Right lobe of liver (tissue), 6 donors: ENCODE measurements at regions not wholly inside any gene's neighbourhood (a gene's known extent, or its start where the extent isn't known, plus 50 kb on each side); places are given as distances from the start of the nearest gene placed in this dataset.

ENCODE experiments used
- ATAC-seq, 4 donors: fragments of 200-7000 bp; cut with Tn5 transposase; one replicate each; pipeline ENCODE4 v1.9.1; 2020; ENCODE audit warnings: mild to moderate bottlenecking in 4 of 4, moderate library complexity in 4 of 4
- DNase-seq, 3 donors: peaks; one replicate each; pipeline ENCODE4 v3.0.0-alpha.2; 2020
- H3K27ac ChIP-seq, 3 donors: fragments of 200-600 bp; one replicate each; pipeline ENCODE4 v1.8.0; 2022
- H3K27me3 ChIP-seq, 2 donors: fragments of 200-600 bp; one replicate each; pipeline ENCODE4 v1.8.0; 2022
- H3K36me3 ChIP-seq, 4 donors: fragments of 200-600 bp; sonication (generic) in 1 of 4; one replicate each; pipeline versions ENCODE4 v1.5.1 to v1.8.0; 2017 to 2022; ENCODE audit warnings: control low read depth in 1 of 4
- H3K4me1 ChIP-seq, 4 donors: fragments of 200-600 bp; sonication (generic) in 1 of 4; one replicate each; pipeline versions ENCODE4 v1.5.1 to v1.8.0; 2017 to 2022; ENCODE audit warnings: control low read depth in 1 of 4
- H3K4me3 ChIP-seq, 3 donors: fragments of 200-600 bp; one replicate each; pipeline ENCODE4 v1.8.0; 2022
- H3K9me3 ChIP-seq, 4 donors: fragments of 200-600 bp; sonication (generic) in 1 of 4; one replicate each; pipeline versions ENCODE4 v1.5.1 to v1.8.0; 2017 to 2022; ENCODE audit warnings: control low read depth in 1 of 4
- CTCF ChIP-seq, 4 donors: fragments of 200-600 bp in 3 of 4; fragments of 450-650 bp in 1 of 4; IDR thresholded peaks; one replicate each; pipeline versions ENCODE4 v1.5.1 to v1.8.0; 2016 to 2022; ENCODE audit warnings: antibody characterized with exemption in 4 of 4, mild to moderate bottlenecking in 2 of 4
- POLR2A ChIP-seq: fragments of 450-650 bp; IDR thresholded peaks from one replicate; pipeline ENCODE4 v1.6.1; 2017; ENCODE audit warnings: antibody characterized with exemption, mild to moderate bottlenecking
- WGBS: methylation state at CpG from one replicate; pipeline ENCODE4 v1.1.6; 2018; ENCODE audit warnings: low coverage, low lambda C conversion rate; ENCODE audit not compliant: insufficient coverage; ENCODE audit errors: missing lambda C conversion rate; 5-methylcytosine and 5-hydroxymethylcytosine counted together
- intact Hi-C, 2 donors: fragments of 100-400 bp; cut with DNase I; formaldehyde crosslinking; loops; one replicate each; pipeline versions ENCODE4 v1.11.2 to v1.14.1; 2022
- donor health status: DM: no; HTN: yes; CAD: no.
- donor health status: DM: no; HTN: no; CAD: no.
- donor health status: DM: no; HTN: no; CAD: no.
- donor health status: DM: no; HTN: yes; CAD: no.
- donor health status: DM: no; HTN: yes; CAD: no.

- WGBS: 85% methylated on average over 2 of the region's 2 CpGs
- DNase-seq: no peak
Observed at GRCh38 chr1:222073307-222073995, 331.6 kb upstream of the DUSP10 start.

GRCh38 chr1:222071387-222071786 lies 329.5 kb upstream of the DUSP10 start:
- peak; percentile 31 to 68 (median 56) for ATAC-seq
- TF ChIP-seq CTCF (IDR thresholded peaks at IDR 0.05) (no peak), POLR2A (no peak)
- Histone ChIP-seq H3K27me3 (no peaks in the 10 kb centered on the region), H3K4me3 (no peak overlapping the region), H3K36me3 (no peaks in the 10 kb centered on the region), H3K4me1 (peaks cover 0 to 66% (median 24%) of the 10 kb centered on the region in 4 donors), H3K27ac (peak overlapping the region in 2 of 3 donors; percentile 38 to 70), H3K9me3 (no peaks in the 10 kb centered on the region)
- no peak for DNase-seq
- intact Hi-C loops: no loop called here
- 18% methylated on average over 5 of the region's 5 CpGs for WGBS

More at GRCh38 chr1:222073307-222073995, 331.6 kb upstream of the DUSP10 start:
- Histone ChIP-seq H3K27ac (peak overlapping the region in 2 of 3 donors; percentile 63 to 80), H3K9me3 (no peaks in the 10 kb centered on the region), H3K4me3 (no peak overlapping the region), H3K4me1 (peaks cover 0 to 52% (median 24%) of the 10 kb centered on the region in 4 donors), H3K27me3 (no peaks in the 10 kb centered on the region), H3K36me3 (no peaks in the 10 kb centered on the region)
- ATAC-seq: peak in 1 of 4 donors; percentile 4
- TF ChIP-seq CTCF (IDR thresholded peaks at IDR 0.05): peak in 1 of 4 donors; percentile 5
- no peak for TF ChIP-seq POLR2A
- intact Hi-C loops: no loop called here

- Histone ChIP-seq H3K27ac (peak overlapping the region in 2 of 3 donors; percentile 55 to 70), H3K9me3 (no peaks in the 10 kb centered on the region), H3K4me3 (no peak overlapping the region), H3K27me3 (no peaks in the 10 kb centered on the region), H3K4me1 (peaks cover 0 to 53% (median 17%) of the 10 kb centered on the region in 4 donors), H3K36me3 (no peaks in the 10 kb centered on the region)
- intact Hi-C loops: no loop called here
- ATAC-seq (peak; percentile 70 to 78 (median 76)), DNase-seq (no peak)
- TF ChIP-seq POLR2A: no peak
- no peak for TF ChIP-seq CTCF (IDR thresholded peaks at IDR 0.05)
Observed at GRCh38 chr1:222068937-222069336, 327.0 kb upstream of the DUSP10 start.

GRCh38 chr1:222068101-222068500 lies 326.2 kb upstream of the DUSP10 start:
- Histone ChIP-seq H3K9me3 (no peaks in the 10 kb centered on the region), H3K4me1 (peaks cover 0 to 52% (median 15%) of the 10 kb centered on the region in 4 donors), H3K27me3 (no peaks in the 10 kb centered on the region), H3K4me3 (no peak overlapping the region), H3K36me3 (no peaks in the 10 kb centered on the region), H3K27ac (peak overlapping the region in 2 of 3 donors; percentile 55 to 70)
- DNase-seq (no peak), ATAC-seq (no peak)
- intact Hi-C loops: no loop called here
- TF ChIP-seq POLR2A (no peak), CTCF (IDR thresholded peaks at IDR 0.05) (no peak)
- WGBS: 94% methylated on average over 6 of the region's 6 CpGs
